ENCODE measurements at regions not wholly inside any gene's neighbourhood (a gene's known extent, or its start where the extent isn't known, plus 50 kb on each side); places are given as distances from the start of the nearest gene placed in this dataset.

DNA sequence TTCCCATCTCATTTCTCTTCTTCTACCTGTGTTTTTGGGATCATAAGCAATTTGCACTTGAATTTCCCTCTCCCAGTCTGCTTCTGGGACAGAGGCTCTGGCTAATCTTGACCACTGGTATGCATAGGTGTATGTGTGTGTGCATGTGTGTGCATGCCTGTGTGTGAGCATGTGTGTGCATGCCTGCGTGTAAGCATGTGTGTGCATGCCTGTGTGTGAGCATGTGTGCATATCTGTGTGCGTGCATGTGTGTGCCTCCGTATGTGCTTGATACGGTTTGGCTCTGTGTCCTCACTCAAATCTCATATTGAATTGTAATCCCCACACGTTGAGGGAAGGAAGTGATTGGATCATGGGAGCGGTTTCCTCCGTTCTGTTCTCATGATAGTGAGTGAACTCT is 77.7 kb downstream of the HAPSTR1 start:
- DNase-seq (ENCODE audit: low read depth) = no peak
- H3K4me3 ChIP-seq (ENCODE audit: low read depth, low read length) = no peak overlapping the region
- TF ChIP-seq, protein P1, sequence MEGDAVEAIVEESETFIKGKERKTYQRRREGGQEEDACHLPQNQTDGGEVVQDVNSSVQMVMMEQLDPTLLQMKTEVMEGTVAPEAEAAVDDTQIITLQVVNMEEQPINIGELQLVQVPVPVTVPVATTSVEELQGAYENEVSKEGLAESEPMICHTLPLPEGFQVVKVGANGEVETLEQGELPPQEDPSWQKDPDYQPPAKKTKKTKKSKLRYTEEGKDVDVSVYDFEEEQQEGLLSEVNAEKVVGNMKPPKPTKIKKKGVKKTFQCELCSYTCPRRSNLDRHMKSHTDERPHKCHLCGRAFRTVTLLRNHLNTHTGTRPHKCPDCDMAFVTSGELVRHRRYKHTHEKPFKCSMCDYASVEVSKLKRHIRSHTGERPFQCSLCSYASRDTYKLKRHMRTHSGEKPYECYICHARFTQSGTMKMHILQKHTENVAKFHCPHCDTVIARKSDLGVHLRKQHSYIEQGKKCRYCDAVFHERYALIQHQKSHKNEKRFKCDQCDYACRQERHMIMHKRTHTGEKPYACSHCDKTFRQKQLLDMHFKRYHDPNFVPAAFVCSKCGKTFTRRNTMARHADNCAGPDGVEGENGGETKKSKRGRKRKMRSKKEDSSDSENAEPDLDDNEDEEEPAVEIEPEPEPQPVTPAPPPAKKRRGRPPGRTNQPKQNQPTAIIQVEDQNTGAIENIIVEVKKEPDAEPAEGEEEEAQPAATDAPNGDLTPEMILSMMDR (IDR thresholded peaks at IDR 0.05; ENCODE audit: insufficient read depth, low read length) = no peak

DNA sequence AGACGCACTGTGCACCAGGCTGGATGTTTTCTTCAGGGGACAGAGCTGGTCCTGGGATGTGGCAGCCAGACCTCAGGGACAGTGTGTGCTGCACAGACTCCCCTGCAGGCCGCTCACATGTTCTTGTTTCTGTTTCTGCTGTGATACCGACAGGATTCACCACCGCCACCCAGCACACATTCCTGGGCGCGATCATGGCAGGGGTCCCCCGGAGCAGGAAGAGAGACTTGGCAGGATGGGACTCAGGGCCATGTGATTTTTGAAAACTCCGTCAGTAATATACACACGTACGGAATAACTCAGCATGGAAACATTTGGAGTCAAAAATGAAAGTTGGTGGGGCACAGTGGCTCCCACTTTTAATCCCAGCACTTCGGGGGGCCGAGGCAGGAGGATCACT is 79.0 kb downstream of the HAPSTR1 start:
- no peak overlapping the region for H3K4me3 ChIP-seq (ENCODE audit: low read depth, low read length)
- DNase-seq (ENCODE audit: low read depth) = no peak
- TF ChIP-seq, protein P1 (IDR thresholded peaks at IDR 0.05; ENCODE audit: insufficient read depth, low read length) = no peak

DNA sequence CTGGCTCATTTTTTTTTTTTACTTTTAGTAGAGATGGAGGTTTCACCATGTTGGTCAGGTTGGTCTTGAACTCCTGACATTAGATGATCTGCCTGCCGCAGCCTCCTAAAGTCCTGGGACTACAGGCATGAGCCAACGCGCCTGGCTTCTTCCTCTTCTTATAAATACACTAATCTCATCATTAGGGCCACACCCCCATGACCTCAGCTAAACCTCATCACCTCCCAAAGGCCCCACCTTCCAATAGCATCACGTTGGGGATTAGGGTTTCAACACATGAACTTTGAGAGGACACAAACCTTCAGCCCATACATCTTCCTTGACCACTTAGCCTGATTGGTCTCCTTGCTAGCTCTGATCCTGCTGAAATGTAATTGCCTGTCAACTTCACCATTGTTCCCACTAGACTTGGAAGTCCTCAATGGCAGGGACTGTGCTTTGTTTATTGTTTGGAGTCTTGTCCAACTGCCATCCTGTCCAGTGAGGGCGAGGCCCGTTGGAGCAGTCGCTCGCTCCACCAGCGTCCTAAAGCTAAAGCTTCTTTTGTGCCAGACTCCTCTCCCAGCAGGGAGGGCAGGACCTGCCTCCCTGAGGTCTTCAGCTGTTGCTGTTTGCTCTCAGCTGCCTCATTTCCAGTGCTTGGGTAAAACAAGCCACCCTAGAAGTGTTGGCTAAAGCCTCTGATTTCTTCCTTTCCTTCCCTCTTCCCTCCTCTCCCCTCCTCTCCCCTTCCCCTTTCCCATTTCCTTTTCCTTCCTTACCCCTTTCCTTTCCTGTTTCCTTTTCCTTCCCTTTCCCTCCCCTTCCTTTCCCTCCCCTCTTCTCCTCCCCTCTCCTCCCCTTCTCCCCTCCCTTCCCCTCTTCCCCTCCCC is 85.3 kb downstream of the HAPSTR1 start:
- TF ChIP-seq, protein P1 (IDR thresholded peaks at IDR 0.05; ENCODE audit: insufficient read depth, low read length) = no peak
- no peak for DNase-seq (ENCODE audit: low read depth)
- no peak overlapping the region for H3K4me3 ChIP-seq (ENCODE audit: low read depth, low read length)

DNA sequence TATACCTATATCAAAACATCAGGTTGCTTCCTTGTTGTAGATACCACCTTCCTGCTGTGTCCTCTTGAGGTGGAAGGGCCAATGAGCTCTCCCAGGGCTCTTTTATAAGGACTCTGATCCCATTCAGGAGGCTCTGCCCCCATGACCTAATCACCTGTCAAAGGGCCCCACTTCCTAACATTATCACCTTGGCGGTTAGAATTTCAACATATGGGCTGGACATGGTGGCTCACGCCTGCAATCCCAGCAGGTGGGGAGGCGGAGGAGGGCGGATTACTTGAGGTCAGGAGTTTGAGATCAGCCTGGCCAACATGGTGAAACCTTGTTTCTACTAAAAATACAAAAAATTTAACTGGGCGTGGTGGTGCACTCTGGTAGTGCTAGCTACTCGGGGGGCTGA is 86.4 kb downstream of the HAPSTR1 start:
- TF ChIP-seq, protein P1 (IDR thresholded peaks at IDR 0.05; ENCODE audit: insufficient read depth, low read length) = no peak
- no peak for DNase-seq (ENCODE audit: low read depth)
- no peak overlapping the region for H3K4me3 ChIP-seq (ENCODE audit: low read depth, low read length)

DNA sequence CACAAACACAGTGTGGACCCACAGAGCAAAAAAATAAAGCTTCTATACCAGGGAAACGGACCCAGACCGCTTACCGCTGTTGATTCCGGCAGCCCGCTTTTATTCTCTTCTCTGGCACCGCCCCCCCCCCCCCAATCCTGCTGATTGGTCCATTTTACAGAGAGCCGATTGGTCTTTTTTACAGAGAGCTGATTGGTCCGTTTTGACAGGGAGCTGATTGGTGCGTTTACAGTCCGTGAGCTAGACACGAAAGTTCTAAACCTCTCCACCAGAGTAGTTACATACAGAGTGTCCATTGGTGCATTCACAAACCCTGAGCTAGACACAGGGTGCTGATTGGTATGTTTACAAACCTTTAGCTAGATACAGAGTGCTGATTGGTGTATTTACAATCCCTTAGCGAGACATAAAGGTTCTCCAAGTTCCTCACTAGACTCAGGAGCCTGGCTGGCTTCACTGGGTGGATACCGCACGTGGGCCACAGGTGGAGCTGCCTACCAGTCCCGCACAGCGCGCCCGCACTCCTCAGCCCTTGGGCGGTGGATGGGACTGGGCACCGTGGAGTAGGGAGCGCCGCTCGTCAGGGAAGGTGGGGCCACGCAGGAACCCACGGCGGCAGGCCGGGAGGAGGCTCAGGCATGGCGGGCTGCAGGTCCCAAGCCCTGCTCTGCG is 92.4 kb downstream of the HAPSTR1 start:
- H3K4me3 ChIP-seq (ENCODE audit: low read depth, low read length) = no peak overlapping the region
- DNase-seq (ENCODE audit: low read depth) = no peak
- TF ChIP-seq, protein P1 (IDR thresholded peaks at IDR 0.05; ENCODE audit: insufficient read depth, low read length) = no peak

DNA sequence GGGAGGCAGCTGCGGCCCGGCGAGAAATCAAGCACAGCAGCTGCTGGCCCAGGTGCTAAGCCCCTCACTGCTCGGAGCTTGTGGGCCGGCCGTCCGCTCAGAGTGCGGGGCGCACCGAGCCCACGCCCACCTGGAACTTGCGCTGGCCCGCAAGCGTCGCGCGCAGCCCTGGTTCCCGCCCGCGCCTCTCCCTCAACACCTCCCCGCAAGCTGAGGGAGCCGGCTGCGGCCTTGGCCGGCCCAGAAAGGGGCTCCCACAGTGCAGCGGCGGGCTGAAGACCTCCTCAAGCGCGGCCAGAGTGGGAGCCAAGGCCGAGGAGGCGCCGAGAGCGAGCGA is 92.9 kb downstream of the HAPSTR1 start:
- TF ChIP-seq, protein P1 (IDR thresholded peaks at IDR 0.05; ENCODE audit: insufficient read depth, low read length) = no peak
- no peak for DNase-seq (ENCODE audit: low read depth)

More for the DNA sequence above, 92.9 kb downstream of the HAPSTR1 start:
- no peak overlapping the region for H3K4me3 ChIP-seq (ENCODE audit: low read depth, low read length)

Measured in fibroblast of the aortic adventitia (primary cell).